ENCODE measurements at regions not wholly inside any gene's neighbourhood (a gene's known extent, or its start where the extent isn't known, plus 50 kb on each side); places are given as distances from the start of the nearest gene placed in this dataset.
A peak's percentile ranks its signal among the peaks of the same experiment; 100 is the strongest.

DNA sequence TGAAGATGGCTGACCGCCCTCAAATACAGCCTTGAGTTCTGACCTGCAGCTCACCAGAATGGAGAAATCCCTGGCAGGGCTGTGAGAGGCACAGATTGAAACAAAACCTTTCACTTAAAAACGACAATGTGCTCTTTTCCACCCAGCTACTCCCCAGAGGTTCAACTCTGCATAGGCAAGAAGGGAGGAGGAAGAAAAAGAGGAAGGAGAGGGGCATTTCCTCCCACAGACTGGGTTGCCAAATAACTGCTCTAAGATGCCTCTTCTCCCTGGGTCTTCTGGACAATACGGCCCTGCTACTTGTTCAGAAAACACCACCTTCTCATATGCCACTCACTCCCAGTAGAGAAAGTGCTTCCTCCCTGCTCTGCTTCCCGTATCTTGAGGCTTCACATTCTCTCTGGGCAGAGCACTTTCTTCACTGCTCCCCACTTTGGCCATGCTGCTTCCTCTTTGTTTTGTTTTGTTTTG is 136.4 kb upstream of the SLC1A4 start:
- Histone ChIP-seq H3K14ac (replicated peaks; ENCODE audit: low read depth, low read length) (no peak overlapping the region), H3K4me3 (ENCODE audit: insufficient read depth, low read depth, low read length) (no peak overlapping the region), H2BK20ac (ENCODE audit: low read depth, low read length) (no peak overlapping the region), H3K23ac (ENCODE audit: low read depth, low read length) (no peak overlapping the region), H3K9me3 (ENCODE audit: control insufficient read depth, insufficient read depth, low read length) (no peaks in the 10 kb centered on the region), H4K20me1 (ENCODE audit: insufficient read depth, low read length) (no peaks in the 10 kb centered on the region), H4K91ac (ENCODE audit: insufficient read depth, low read depth, low read length) (no peak overlapping the region), H3K9ac (ENCODE audit: low read depth, low read length) (no peak overlapping the region), H2BK5ac (ENCODE audit: low read depth, low read length, poor library complexity, severe bottlenecking) (no peak overlapping the region), H4K5ac (ENCODE audit: low read depth, low read length) (no peak overlapping the region), H2BK15ac (ENCODE audit: low read depth, low read length) (no peak overlapping the region), H2AK5ac (ENCODE audit: low read depth, low read length) (peak overlapping the region; percentile 9; the same call in 1 of the 2 replicates), H3K79me1 (ENCODE audit: low read depth in 1 of 2, low read length in 2 of 2) (no peaks in the 10 kb centered on the region), H3K4ac (ENCODE audit: low read depth, low read length) (no peak overlapping the region), H3K4me2 (ENCODE audit: low read depth, low read length) (no peak overlapping the region), H3K9me1 (ENCODE audit: insufficient read depth, low read length) (peaks cover 3% of the 10 kb centered on the region; the same call in 1 of the 2 replicates), H3K56ac (ENCODE audit: extremely low read depth, insufficient read depth, low read length) (no peak overlapping the region), H3K27ac (ENCODE audit: insufficient read depth, low read length) (no peak overlapping the region), H3K36me3 (ENCODE audit: control insufficient read depth, insufficient read depth, low read length) (no peaks in the 10 kb centered on the region), H2BK120ac (ENCODE audit: low read depth, low read length) (no peak overlapping the region), H2AFZ (replicated peaks; ENCODE audit: low read length, poor library complexity) (peak overlapping the region; percentile 16), H3K18ac (ENCODE audit: low read depth, low read length) (no peak overlapping the region), H3K4me1 (ENCODE audit: control insufficient read depth, insufficient read depth, low read length) (peaks cover 8% of the 10 kb centered on the region), H4K8ac (ENCODE audit: low read depth in 2 of 2, low read length in 2 of 2) (no peak overlapping the region), H3K27me3 (ENCODE audit: control insufficient read depth, insufficient read depth, low read length) (peaks cover 4% of the 10 kb centered on the region; the same call in 1 of the 2 replicates), H2AK9ac (replicated peaks; ENCODE audit: low read depth, low read length, poor library complexity) (no peak overlapping the region)
- no peak for ATAC-seq (ENCODE audit: low read depth)
- in situ Hi-C loops (cut with MboI; ENCODE audit: low sequenced_read_pairs): no loop called here
- intact Hi-C loops (cut with micrococcal nuclease): no loop called here
- ChIA-PET CTCF (interaction anchor here (0.6 kb wide), 1 partner anchor 98 kb away, joined by 3 read pairs; no protein-coding TSS in a partner anchor), POLR2A (ENCODE audit: unreplicated experiment) (no interaction called here)
- no CpG with 5 or more reads among the region's 4 CpGs for WGBS, 2 experiments (ENCODE audit: extremely low coverage in 2 of 2, insufficient read length in 1 of 2)
- TF ChIP-seq FOS (IDR thresholded peaks at IDR 0.05; ENCODE audit: low read depth, low read length) (no peak), RAD21 (IDR thresholded peaks at IDR 0.05; ENCODE audit: low read length) (no peak), RCOR1 (IDR thresholded peaks at IDR 0.05; ENCODE audit: insufficient replicate concordance, low read length) (no peak), SMC3 (IDR thresholded peaks at IDR 0.05; ENCODE audit: low read depth, low read length) (no peak), BHLHE40 (IDR thresholded peaks at IDR 0.05; ENCODE audit: low read depth, low read length) (no peak)
- TF ChIP-seq, protein P1, sequence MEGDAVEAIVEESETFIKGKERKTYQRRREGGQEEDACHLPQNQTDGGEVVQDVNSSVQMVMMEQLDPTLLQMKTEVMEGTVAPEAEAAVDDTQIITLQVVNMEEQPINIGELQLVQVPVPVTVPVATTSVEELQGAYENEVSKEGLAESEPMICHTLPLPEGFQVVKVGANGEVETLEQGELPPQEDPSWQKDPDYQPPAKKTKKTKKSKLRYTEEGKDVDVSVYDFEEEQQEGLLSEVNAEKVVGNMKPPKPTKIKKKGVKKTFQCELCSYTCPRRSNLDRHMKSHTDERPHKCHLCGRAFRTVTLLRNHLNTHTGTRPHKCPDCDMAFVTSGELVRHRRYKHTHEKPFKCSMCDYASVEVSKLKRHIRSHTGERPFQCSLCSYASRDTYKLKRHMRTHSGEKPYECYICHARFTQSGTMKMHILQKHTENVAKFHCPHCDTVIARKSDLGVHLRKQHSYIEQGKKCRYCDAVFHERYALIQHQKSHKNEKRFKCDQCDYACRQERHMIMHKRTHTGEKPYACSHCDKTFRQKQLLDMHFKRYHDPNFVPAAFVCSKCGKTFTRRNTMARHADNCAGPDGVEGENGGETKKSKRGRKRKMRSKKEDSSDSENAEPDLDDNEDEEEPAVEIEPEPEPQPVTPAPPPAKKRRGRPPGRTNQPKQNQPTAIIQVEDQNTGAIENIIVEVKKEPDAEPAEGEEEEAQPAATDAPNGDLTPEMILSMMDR (conservative IDR thresholded peaks at IDR 0.05; ENCODE audit: low read depth, low read length): no peak
- TF ChIP-seq, protein P2, sequence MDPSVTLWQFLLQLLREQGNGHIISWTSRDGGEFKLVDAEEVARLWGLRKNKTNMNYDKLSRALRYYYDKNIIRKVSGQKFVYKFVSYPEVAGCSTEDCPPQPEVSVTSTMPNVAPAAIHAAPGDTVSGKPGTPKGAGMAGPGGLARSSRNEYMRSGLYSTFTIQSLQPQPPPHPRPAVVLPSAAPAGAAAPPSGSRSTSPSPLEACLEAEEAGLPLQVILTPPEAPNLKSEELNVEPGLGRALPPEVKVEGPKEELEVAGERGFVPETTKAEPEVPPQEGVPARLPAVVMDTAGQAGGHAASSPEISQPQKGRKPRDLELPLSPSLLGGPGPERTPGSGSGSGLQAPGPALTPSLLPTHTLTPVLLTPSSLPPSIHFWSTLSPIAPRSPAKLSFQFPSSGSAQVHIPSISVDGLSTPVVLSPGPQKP (IDR thresholded peaks at IDR 0.05; ENCODE audit: borderline replicate concordance, low read depth, low read length): no peak
- dilution Hi-C loops (cut with HindIII; ENCODE audit: low sequenced_read_pairs, unreplicated experiment): no loop called here
- BruUV-seq (replicated peaks): no TSS peak
- DNase-seq: no peak

Measured in IMR-90 (cell line).